AG08395 (cell line): ENCODE measurements at regions not wholly inside any gene's neighbourhood (a gene's known extent, or its start where the extent isn't known, plus 50 kb on each side); places are given as distances from the start of the nearest gene placed in this dataset.

Source experiments
- DNase-seq: peaks from one replicate; pipeline ENCODE4 v3.0.0; 2012; ENCODE audit warnings: mixed read lengths, low spot score

- DNase-seq = no peak
Observed at GRCh38 chr7:424301-424935, 95.2 kb downstream of the PDGFA start.

DNA sequence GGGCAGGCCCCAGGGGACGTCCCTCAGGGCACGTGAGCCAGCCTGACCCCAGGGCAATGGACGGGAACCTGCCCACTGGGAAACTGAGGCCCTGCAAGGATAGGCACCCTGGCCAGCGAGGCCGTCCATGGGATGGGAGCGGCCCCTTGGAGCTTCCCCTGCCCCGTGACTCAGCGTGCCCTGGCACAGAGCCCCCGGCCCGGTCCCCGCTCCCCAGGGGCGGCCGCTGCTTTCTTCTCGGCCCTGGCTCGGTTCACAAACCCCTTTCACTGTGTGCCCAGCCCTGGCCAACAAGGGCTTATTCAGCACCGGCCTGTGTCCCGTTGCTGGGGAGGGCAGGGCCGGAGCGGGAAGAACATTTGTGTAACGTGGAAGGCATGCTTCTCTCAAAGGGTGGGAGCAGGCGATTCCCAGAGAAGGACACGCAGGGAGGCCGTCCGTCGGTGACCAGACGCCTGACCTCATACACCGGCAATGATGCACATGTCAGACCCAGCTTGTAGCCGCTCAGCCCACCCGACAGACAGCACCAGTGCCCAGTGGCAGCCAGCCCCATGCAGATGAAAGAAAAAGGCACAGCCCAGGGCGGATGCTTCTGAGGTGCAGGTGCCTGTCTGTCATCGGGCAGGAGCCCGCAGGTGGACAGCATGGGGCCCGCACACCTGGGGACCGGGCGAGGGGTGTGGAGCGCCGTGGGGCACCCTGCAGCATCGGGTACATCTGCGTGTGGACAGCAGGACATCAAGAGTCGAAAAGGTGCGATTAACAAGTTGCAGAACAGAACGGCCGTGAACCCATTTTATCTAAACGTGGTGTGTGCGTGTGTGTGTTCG lies 94.5 kb downstream of the PDGFA start:
- DNase-seq = peak; percentile 21

DNA sequence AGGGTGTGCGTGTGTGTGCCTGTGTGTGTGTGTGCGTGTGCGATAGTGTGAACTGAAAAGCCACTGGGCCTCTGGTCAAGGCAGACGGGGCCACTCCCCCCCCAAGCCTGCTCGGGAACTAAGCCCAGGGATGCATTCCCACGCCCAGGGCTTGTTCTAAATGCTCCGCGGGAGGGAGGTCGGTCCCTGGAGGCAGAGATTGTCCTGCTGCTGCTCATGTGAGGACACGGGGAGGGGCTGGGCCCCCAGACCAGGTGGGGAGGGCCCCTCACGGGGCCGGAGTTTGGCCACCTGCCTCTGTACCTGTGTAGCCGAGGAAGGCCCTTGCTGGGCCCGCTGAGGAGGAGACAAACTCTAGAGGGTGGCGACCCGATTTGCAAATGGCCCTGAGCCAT lies 93.9 kb downstream of the PDGFA start:
- no peak for DNase-seq

- no peak for DNase-seq
Observed at GRCh38 chr7:426510-426909, 93.1 kb downstream of the PDGFA start.

DNA sequence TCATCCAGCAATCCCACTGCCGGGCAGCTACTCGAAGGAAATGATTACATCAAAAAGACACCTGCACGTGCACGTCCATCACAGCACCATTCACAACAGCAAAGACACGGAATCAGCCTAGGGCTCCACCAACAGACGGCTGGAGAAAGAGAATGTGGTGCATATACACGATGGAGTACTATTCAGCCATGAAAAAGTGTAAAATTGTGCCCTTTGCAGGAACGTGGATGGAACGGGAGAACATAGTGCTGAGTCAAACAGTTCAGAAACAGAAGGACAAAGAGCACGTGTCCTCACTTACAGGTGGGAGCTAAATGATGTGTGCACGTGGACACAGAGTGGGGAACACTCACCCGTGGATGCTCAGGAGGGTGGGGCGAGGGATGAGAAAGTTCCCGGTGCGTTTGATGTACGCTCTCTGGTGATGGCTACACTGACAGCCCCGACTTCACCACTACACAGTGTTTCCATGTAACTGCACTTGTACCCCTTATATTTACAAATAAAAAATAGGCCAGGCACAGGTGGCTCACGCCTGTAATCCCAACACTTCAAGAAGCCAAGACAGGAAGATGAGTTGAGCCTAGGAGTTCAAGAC lies 92.0 kb downstream of the PDGFA start:
- DNase-seq = no peak

DNA sequence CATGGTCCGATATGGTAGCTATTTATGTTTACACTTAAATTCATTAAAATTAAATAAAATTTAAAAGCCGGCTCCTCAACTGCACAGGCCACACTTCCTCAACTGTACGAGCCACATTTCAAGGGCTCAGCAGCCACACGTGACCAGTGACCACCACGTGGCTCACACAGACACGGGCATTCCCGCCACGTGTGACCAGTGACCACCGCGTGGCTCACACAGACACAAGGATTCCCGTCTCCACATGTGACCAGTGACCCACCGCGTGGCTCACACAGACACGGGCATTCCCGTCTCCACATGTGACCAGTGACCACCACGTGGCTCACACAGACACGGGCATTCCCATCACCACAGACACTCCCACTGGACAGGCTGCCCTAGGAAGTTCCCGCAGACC lies 91.3 kb downstream of the PDGFA start:
- DNase-seq = no peak

DNA sequence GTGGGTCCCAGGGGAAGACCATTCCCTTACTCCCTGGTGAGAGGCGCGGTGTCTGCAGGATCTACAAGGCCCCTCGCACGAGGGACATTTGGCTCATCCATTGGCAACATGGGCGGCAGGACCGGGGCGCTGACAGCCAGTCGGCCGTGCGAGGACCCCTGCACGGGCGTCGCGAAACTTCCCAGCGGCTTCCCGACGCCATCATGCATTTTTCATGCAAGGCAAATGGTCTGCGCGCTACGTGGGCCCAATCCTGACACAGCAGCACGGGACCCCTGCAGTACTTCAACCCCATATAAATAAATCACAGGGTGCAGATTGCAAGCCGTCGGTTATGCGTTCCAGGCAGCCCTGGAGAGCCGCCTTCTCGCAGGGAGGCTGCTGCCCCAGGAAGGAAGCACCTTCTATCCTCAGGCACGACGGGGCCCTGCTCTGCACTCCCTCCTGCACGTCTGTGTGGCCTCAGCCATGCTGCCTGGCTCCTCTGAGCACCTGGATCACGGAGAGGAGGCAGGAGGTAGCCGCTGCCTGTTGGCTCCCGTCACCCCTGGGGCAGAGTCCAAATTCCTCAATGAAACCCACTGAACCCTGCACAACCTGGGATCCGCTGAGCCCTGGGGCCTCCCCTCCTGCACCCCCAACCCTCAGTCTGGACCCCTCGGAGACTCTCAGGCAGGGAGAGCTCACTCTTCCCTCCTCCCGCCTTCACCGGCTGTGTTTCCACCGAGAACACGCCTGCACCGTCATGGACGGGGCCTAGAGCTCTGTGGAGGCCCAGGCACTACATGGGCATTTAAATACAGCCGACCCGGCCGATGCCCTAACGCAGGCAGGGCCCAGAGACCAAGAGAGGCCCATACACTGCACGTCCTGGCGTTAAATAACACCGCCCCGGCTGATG lies 90.5 kb downstream of the PDGFA start:
- DNase-seq = no peak

DNA sequence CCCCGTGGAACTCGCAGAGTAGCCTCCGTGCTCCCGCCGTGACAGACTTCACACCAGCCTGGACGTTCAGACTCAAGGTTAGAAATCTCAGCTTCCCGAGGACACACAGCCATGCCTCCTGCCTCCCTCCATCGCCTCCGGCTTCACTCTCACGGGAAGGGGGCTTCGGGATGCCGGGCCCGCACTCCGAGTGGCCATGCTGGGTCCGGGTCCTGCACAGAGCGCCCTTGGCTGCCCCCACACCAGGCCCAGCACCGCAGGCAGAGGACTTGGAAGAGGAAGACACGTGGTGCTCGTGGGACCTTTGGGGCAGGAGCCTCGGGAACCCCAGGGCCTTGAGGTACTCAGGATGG lies 89.8 kb downstream of the PDGFA start:
- no peak for DNase-seq

DNA sequence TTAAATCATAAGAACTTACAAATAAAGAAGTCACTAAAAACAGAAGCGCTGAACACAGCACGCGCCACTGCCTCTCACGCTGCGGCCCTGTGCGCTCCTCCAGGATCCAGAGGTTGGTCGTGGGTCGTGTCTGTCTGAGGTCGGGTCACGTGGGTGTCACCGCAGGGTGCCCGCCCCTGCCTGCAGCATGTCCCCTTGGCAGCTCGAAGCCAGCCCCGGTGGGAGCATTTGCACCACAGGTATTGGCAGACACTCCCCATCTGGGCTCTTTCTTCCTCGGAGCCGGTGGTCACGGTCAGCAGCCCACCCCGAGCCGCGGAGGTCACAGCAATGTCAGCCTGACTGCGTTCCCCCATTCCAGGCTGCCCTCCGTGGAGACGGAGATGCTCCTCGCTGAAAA lies 88.6 kb downstream of the PDGFA start:
- DNase-seq = no peak

DNA sequence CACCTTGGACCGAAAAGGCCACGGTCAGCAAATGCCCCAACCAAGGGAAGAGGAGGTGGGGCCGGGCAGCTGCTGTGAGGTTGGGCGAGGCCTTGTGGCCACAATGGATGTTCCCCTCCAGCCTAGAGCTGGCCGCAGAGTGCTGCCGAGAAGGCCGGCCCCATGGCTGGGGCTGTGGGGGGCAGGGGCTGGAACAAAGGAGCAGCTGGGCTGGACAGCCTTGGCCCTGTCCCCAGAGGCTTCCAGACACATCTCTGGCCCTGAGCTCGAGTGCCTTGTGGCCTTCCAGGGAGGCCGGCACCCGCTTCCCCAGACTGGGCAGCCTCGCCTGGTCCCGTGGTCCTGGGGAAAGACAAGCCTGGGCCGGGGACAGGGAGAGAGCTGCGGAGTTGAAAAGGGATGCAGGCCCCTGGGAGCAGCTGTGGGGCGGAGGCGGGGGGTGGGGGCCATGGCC lies 88.0 kb downstream of the PDGFA start:
- no peak for DNase-seq

GRCh38 chr7:432256-432655 lies 87.4 kb downstream of the PDGFA start:
- no peak for DNase-seq

GRCh38 chr7:432933-433332 lies 86.7 kb downstream of the PDGFA start:
- DNase-seq = no peak

DNA sequence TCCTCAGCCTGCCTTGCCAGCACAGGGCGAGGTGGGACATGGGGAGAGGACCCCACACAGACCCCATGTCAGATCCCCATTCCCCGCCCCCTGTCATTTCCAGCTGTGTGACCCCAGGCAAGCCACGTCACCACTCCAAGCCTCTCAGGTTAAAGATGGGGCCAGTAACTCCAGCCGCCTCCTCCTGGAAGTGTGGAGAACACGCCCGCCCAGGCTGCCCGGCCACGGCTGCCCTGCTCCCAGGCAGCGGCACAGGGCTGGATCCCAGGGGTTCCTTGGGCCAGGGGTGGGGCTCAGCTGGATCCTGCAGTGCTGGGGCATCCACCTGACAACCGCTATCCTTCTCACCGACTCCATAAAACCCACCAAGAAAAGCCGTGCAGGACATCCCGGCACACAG lies 86.1 kb downstream of the PDGFA start:
- no peak for DNase-seq

- DNase-seq = no peak
Observed at GRCh38 chr7:434891-435629, 84.6 kb downstream of the PDGFA start.

GRCh38 chr7:435630-436366 lies 83.8 kb downstream of the PDGFA start:
- DNase-seq = peak; percentile 50

DNA sequence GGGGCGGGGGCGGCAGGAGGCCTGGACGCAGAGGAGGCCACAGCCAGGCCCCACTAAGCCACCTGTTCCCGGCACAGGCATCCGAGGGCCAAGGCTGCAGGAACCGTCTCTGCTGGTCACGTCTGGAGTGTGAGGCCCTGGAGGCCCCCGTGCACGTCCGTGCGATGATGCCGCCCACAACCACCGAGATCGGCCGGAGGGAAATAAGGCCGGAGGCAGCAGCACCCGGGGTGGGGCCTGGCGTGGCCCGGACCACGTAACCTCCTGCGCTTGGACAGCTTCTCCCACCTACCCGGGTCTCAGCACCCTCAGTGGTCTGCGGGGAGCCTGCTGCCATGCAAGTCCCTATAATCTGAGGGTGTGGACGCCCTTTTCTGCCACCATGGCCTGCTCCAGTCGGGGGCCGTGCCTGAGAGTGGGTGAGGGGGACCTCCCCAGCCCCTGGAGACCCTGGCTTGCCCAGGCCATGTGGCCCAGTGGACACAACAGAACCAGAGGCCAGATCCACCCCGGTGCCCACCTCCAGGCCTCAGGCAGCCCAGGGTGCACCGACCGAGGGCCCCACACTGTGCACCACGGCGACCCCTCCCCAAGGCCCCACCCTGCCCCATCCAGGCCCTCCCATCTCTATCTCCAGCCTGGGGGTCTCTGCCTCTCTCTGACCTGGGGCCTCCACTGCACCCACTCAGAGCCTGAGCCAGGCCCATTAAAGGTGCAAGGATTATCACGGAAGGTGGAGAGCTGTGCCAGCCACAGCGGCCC lies 83.1 kb downstream of the PDGFA start:
- DNase-seq = no peak

GRCh38 chr7:437329-438251 lies 82.1 kb downstream of the PDGFA start:
- no peak for DNase-seq

DNA sequence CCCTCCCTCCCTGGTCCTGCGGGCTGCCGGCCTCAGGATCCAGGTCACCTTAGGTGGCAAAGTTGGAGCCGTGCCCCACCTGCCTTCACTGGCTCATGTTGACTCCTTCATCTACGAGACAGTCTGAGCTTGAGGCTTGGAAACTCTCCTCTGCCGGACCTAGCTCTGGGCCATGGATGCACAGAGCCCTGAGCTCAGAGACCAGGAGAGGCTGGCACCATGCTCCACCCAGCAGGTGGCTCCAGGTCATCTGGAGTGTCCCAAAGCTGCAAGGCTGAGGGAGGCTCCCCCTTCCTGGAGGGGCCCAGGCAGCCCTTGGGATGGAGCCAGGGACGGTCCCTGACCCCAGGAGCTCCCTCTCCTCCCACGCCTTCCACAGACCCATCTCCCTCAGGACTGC lies 81.3 kb downstream of the PDGFA start:
- DNase-seq = no peak

DNA sequence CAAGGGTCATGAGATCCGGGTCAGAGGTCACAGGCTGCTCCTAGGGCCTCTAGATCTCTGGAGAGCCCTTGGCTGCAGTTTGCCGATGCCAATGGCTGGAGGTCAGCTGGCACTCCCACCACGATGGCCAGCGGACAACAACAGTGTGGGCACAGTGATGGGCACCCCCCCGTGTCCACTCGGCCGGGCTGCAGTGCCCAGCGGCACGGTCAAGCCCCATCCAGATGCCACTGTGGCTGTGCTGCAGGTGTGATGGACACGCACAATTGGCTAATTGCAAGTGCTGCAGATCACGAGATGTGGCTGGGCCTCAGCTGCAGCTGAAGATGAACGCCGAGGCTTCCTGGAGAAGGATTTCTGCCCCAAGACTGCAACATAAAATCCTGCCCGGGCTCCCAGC lies 80.7 kb downstream of the PDGFA start:
- no peak for DNase-seq
